ENCODE measurements at regions not wholly inside any gene's neighbourhood (a gene's known extent, or its start where the extent isn't known, plus 50 kb on each side); places are given as distances from the start of the nearest gene placed in this dataset.

DNA sequence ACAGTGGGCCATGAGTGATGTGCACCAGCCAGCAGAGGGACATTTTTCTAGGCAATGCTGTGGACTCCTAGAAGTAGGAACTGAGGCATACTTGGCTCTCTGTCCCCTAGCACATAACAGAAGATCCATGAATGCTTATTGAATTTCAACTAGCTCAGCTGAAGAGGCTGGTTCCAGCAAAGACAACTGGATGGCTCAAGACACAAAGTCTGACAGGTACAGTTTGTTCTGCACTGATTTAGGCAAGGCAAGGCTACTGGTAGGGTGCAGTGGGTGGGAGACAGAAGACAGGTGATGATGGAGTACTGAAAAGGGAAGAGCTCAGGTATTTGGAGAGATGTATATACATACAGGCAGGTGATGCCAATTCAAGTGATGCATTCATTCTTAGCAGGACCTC, 72.4 kb upstream of the USP47 start:
- DNase-seq (ENCODE audit: low spot score, unreplicated experiment) = no peak
- Mint-ChIP-seq H3K27me3 (peaks cover 20% of the 10 kb centered on the region), H3K4me1 (ENCODE audit: low read depth) (no peaks in the 10 kb centered on the region), H3K9me3 (ENCODE audit: low read depth) (peaks cover 4% of the 10 kb centered on the region), H3K27ac (no peak overlapping the region), H3K4me3 (ENCODE audit: low read depth) (no peak overlapping the region), H3K36me3 (ENCODE audit: insufficient read depth) (no peaks in the 10 kb centered on the region)
- TF ChIP-seq, protein P1, sequence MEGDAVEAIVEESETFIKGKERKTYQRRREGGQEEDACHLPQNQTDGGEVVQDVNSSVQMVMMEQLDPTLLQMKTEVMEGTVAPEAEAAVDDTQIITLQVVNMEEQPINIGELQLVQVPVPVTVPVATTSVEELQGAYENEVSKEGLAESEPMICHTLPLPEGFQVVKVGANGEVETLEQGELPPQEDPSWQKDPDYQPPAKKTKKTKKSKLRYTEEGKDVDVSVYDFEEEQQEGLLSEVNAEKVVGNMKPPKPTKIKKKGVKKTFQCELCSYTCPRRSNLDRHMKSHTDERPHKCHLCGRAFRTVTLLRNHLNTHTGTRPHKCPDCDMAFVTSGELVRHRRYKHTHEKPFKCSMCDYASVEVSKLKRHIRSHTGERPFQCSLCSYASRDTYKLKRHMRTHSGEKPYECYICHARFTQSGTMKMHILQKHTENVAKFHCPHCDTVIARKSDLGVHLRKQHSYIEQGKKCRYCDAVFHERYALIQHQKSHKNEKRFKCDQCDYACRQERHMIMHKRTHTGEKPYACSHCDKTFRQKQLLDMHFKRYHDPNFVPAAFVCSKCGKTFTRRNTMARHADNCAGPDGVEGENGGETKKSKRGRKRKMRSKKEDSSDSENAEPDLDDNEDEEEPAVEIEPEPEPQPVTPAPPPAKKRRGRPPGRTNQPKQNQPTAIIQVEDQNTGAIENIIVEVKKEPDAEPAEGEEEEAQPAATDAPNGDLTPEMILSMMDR (IDR thresholded peaks at IDR 0.05; ENCODE audit: unreplicated experiment) = no peak

DNA sequence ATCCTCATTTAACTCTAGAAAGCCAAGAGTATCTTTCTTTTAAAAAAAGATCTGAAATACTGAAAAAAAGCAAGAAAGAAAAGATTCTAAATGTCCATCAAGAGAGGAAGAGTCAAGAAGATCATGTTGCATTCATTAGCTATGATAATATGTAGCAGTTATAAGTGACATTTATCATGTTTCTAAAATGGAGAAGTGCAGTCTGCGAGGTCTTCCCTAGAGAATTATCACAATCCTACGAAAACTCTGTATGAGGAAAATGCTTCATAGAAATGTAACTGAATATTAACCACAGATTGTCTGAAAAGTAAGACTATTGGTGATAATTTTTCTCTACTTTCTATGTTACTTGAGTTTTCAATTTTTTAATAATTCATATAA, 77.4 kb upstream of the USP47 start:
- Mint-ChIP-seq H3K4me3 (ENCODE audit: low read depth) (no peak overlapping the region), H3K9me3 (ENCODE audit: low read depth) (peaks cover 4% of the 10 kb centered on the region), H3K27me3 (peaks cover 13% of the 10 kb centered on the region), H3K4me1 (ENCODE audit: low read depth) (no peaks in the 10 kb centered on the region), H3K27ac (no peak overlapping the region), H3K36me3 (ENCODE audit: insufficient read depth) (no peaks in the 10 kb centered on the region)
- TF ChIP-seq, protein P1 (IDR thresholded peaks at IDR 0.05; ENCODE audit: unreplicated experiment) = no peak
- no peak for DNase-seq (ENCODE audit: low spot score, unreplicated experiment)

DNA sequence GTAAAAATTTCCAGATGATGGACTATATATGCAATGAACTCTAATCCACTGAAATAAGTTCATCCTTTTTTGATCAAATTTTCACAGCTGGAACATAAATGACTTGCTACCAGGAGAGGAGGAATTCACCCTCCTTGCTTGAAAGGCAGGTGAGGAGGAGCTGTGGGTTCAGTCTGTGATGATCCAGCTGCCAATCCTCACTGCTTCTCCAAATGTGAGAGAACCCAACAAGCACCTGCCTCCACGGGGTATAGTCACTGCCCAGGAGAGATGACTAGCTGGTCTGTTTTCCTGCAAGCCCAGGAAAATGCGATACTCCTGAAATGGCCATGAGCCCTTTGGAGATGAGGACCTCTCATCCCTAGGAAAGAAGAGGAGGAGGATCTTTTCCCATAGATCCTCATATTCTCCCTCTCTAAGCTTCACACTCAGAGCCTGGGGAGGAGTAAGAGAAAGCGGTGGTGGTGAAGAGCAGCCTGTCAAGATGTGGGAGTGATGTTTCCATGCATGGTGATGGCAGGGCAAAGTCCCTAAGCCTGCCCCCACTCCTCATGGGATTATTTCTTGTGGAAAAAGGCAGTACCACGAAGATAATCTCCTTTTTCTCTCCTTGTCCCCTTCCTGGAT, 77.9 kb upstream of the USP47 start:
- peaks cover 4% of the 10 kb centered on the region for H3K9me3 Mint-ChIP-seq (ENCODE audit: low read depth)
- H3K4me1 Mint-ChIP-seq (ENCODE audit: low read depth) = no peaks in the 10 kb centered on the region
- no peak for DNase-seq (ENCODE audit: low spot score, unreplicated experiment)
- TF ChIP-seq, protein P1 (IDR thresholded peaks at IDR 0.05; ENCODE audit: unreplicated experiment) = no peak
- peaks cover 9% of the 10 kb centered on the region for H3K27me3 Mint-ChIP-seq
- H3K27ac Mint-ChIP-seq = no peak overlapping the region
- H3K36me3 Mint-ChIP-seq (ENCODE audit: insufficient read depth) = no peaks in the 10 kb centered on the region
- H3K4me3 Mint-ChIP-seq (ENCODE audit: low read depth) = no peak overlapping the region

DNA sequence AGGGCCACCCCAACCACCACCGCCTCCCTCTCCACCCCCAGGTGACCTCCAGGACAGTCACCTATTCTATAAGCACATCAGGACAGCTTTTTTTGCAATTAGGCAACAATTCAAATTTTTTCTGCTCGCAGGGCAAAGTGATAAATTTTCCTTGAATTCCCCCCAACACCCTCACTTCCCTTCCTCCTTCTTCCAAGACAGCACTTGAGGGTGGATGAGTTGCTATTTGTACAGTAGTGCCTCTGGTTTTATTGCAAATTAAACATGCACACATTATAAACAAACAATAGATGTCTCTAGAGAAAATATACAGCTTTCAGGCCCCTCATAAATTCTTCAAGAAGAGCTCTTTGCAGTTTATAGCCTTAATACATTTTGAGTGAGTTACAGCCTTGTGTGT, 80.9 kb upstream of the USP47 start:
- Mint-ChIP-seq H3K27me3 (peaks cover 6% of the 10 kb centered on the region), H3K4me1 (ENCODE audit: low read depth) (no peaks in the 10 kb centered on the region), H3K36me3 (ENCODE audit: insufficient read depth) (no peaks in the 10 kb centered on the region), H3K4me3 (ENCODE audit: low read depth) (no peak overlapping the region), H3K27ac (no peak overlapping the region), H3K9me3 (ENCODE audit: low read depth) (no peaks in the 10 kb centered on the region)
- no peak for DNase-seq (ENCODE audit: low spot score, unreplicated experiment)
- TF ChIP-seq, protein P1 (IDR thresholded peaks at IDR 0.05; ENCODE audit: unreplicated experiment) = no peak

DNA sequence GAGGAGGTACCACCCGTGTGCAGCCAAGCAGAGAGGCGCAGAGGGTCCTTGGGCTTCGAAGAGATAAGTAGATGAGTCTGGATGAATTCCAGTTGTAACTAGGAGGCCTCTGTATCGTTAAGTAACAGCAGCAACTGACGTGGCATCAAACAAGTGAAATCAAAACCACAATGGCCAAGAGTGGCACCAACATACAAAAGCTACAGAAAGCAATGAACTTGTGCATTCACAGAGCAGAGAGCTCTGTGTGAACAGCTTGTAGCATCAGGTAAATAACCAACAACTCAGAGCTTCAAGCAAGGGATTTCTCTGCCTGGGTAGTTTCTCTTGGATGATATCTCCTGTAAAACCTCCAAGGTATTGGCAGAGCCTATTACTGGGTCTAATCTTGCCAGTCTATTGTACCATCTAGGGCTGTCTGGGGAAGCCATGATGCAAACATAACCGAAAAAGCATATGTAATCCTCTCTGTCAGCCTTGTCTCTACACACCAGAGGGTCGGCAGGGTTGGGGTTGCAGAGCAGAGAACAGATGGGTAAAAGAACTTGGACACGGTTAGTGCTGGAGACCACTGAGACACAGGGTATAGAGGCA, 83.1 kb upstream of the USP47 start:
- Mint-ChIP-seq H3K27ac (no peak overlapping the region), H3K4me1 (ENCODE audit: low read depth) (no peaks in the 10 kb centered on the region), H3K4me3 (ENCODE audit: low read depth) (no peak overlapping the region), H3K9me3 (ENCODE audit: low read depth) (no peaks in the 10 kb centered on the region), H3K27me3 (peaks cover 4% of the 10 kb centered on the region), H3K36me3 (ENCODE audit: insufficient read depth) (no peaks in the 10 kb centered on the region)
- DNase-seq (ENCODE audit: low spot score, unreplicated experiment) = no peak
- TF ChIP-seq, protein P1 (IDR thresholded peaks at IDR 0.05; ENCODE audit: unreplicated experiment) = no peak
